Colon (tissue), 2 donors: ENCODE measurements at regions not wholly inside any gene's neighbourhood (a gene's known extent, or its start where the extent isn't known, plus 50 kb on each side); places are given as distances from the start of the nearest gene placed in this dataset.

ENCODE experiments used
- FAIRE-seq: peaks from 2 replicates; lab custom pipeline; 2012; peaks lifted over from hg19 to GRCh38; lab: Jason Lieb, UNC
- donor health status: control.
- donor health status: control.

- no peak for FAIRE-seq
Measured at GRCh38 chr20:21836346-21836745, 130.9 kb downstream of the PAX1 start.

- no peak for FAIRE-seq
Measured at GRCh38 chr20:21835042-21835441, 129.6 kb downstream of the PAX1 start.

GRCh38 chr20:21832442-21833385, 127.2 kb downstream of the PAX1 start:
- FAIRE-seq: no peak

- no peak for FAIRE-seq
Measured at GRCh38 chr20:21826976-21827375, 121.5 kb downstream of the PAX1 start.

- no peak for FAIRE-seq
Measured at GRCh38 chr20:21821358-21821757, 115.9 kb downstream of the PAX1 start.

- no peak for FAIRE-seq
Measured at GRCh38 chr20:21820688-21821087, 115.2 kb downstream of the PAX1 start.

- no peak for FAIRE-seq
Measured at GRCh38 chr20:21820045-21820444, 114.6 kb downstream of the PAX1 start.

GRCh38 chr20:21812379-21812778, 106.9 kb downstream of the PAX1 start:
- no peak for FAIRE-seq

- no peak for FAIRE-seq
Measured at GRCh38 chr20:21809961-21810523, 104.6 kb downstream of the PAX1 start.

- no peak for FAIRE-seq
Measured at GRCh38 chr20:21808863-21809664, 103.6 kb downstream of the PAX1 start.

- FAIRE-seq: no peak
Measured at GRCh38 chr20:21808139-21808538, 102.7 kb downstream of the PAX1 start.

GRCh38 chr20:21804802-21805201, 99.3 kb downstream of the PAX1 start:
- no peak for FAIRE-seq

- no peak for FAIRE-seq
Measured at GRCh38 chr20:21801193-21801592, 95.7 kb downstream of the PAX1 start.

- no peak for FAIRE-seq
Measured at GRCh38 chr20:21798384-21798783, 92.9 kb downstream of the PAX1 start.

GRCh38 chr20:21796059-21796458, 90.6 kb downstream of the PAX1 start:
- no peak for FAIRE-seq

- no peak for FAIRE-seq
Measured at GRCh38 chr20:21788082-21788481, 82.6 kb downstream of the PAX1 start.

- no peak for FAIRE-seq
Measured at GRCh38 chr20:21781446-21782075, 76.1 kb downstream of the PAX1 start.

GRCh38 chr20:21780528-21780927, 75.1 kb downstream of the PAX1 start:
- no peak for FAIRE-seq
